GM21529 (cell line): ENCODE measurements at regions not wholly inside any gene's neighbourhood (a gene's known extent, or its start where the extent isn't known, plus 50 kb on each side); places are given as distances from the start of the nearest gene placed in this dataset.
"Not testable (repeated sequence)": the region's sequence is repeated elsewhere in the genome, so short reads cannot be mapped to it uniquely, and the experiment has no call there.

Experiments
- ATAC-seq: cut with Tn5 transposase; IDR thresholded peaks from one replicate; pipeline ENCODE4 v1.9.1; 2021; ENCODE audit not compliant: unreplicated experiment

- ATAC-seq: peak; percentile 91
Observed at GRCh38 chr6:82419132-82419581, 55.5 kb downstream of the TPBG start.

- no peak for ATAC-seq
Observed at GRCh38 chr6:82419859-82420258, 56.2 kb downstream of the TPBG start.

GRCh38 chr6:82430611-82431010 lies 67.0 kb downstream of the TPBG start:
- no peak for ATAC-seq

GRCh38 chr6:82436740-82437139 lies 73.1 kb downstream of the TPBG start:
- ATAC-seq: no peak

GRCh38 chr6:82437701-82438100 lies 74.1 kb downstream of the TPBG start:
- ATAC-seq: no peak

- no peak for ATAC-seq
Observed at GRCh38 chr6:82441047-82441855, 77.6 kb downstream of the TPBG start.

- ATAC-seq: no peak
Observed at GRCh38 chr6:82442061-82442719, 78.6 kb downstream of the TPBG start.

- no peak for ATAC-seq
Observed at GRCh38 chr6:82458147-82458546, 94.5 kb downstream of the TPBG start.

GRCh38 chr6:82458705-82459104 lies 95.1 kb downstream of the TPBG start:
- ATAC-seq: no peak

GRCh38 chr6:82461536-82461935 lies 97.9 kb downstream of the TPBG start:
- ATAC-seq: no peak

- ATAC-seq: no peak
Observed at GRCh38 chr6:82467338-82467737, 103.7 kb downstream of the TPBG start.

GRCh38 chr6:82470123-82470522 lies 106.5 kb downstream of the TPBG start:
- not testable (repeated sequence) for ATAC-seq

- not testable (repeated sequence) for ATAC-seq
Observed at GRCh38 chr6:82475106-82475505, 111.5 kb downstream of the TPBG start.

GRCh38 chr6:82484001-82484400 lies 120.4 kb downstream of the TPBG start:
- ATAC-seq: no peak

GRCh38 chr6:82484737-82485626 lies 121.4 kb downstream of the TPBG start:
- ATAC-seq: no peak

- ATAC-seq: no peak
Observed at GRCh38 chr6:82487895-82488294, 124.3 kb downstream of the TPBG start.

GRCh38 chr6:82488403-82488802 lies 124.8 kb downstream of the TPBG start:
- no peak for ATAC-seq

- no peak for ATAC-seq
Observed at GRCh38 chr6:82492134-82492533, 128.5 kb downstream of the TPBG start.

- no peak for ATAC-seq
Observed at GRCh38 chr6:82493467-82493866, 129.8 kb downstream of the TPBG start.

- ATAC-seq: no peak
Observed at GRCh38 chr6:82494367-82494766, 130.8 kb downstream of the TPBG start.

- not testable (repeated sequence) for ATAC-seq
Observed at GRCh38 chr6:82501901-82502300, 138.3 kb downstream of the TPBG start.
